DMS53 treated with DMSO at 0.1 percent for 48 hours (cell line): ENCODE measurements at regions not wholly inside any gene's neighbourhood (a gene's known extent, or its start where the extent isn't known, plus 50 kb on each side); places are given as distances from the start of the nearest gene placed in this dataset.
A peak's percentile ranks its signal among the peaks of the same experiment; 100 is the strongest.

ENCODE experiments used
- DNase-seq: peaks from one replicate; lab custom pipeline; 2025; ENCODE audit not compliant: unreplicated experiment; lab: John Stamatoyannopoulos, UW

- DNase-seq: no peak
Measured at GRCh38 chr4:137468836-137469235, 63.5 kb downstream of the PCDH18 start.

DNA sequence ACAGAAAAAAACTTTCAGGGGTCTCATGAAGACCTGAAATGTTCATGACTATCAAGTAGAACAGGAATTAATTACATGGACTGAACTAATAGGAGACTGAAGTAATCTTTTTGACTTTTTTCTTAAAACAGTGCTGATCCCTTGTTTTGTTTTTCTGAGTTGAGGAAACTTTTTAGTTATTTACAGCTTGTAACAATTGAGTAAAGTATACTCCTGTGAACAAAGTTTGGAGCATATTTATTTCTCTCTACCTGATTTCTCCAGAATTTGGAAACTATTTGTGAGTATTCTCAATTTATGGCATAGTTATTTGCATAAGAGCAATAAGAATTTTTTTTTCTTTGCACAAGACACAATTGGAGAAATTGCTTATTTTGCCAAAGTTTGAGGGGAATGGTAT is 64.8 kb downstream of the PCDH18 start:
- DNase-seq: no peak

- no peak for DNase-seq
Measured at GRCh38 chr4:137463377-137464003, 68.8 kb downstream of the PCDH18 start.

- DNase-seq: no peak
Measured at GRCh38 chr4:137455647-137456321, 76.5 kb downstream of the PCDH18 start.

- DNase-seq: no peak
Measured at GRCh38 chr4:137454767-137455166, 77.5 kb downstream of the PCDH18 start.

DNA sequence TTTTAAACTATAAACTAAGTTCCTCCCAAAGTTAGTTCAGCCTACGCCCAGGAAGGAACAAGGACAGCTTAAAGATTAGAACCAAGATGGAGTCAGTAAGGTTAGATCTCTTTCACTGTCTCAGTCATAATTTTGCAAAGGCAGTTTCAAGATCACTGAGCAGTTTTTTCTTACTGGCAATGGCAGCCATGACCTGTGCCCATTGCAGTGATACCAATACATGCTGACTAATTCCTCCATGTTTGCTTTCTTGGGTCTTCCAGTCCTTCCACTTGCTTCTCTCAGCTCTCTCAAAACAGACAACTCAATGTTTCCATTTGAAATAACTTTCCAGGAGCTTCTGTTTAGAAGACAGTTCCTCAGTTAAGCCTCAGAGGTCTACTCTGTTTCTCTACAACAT is 79.5 kb downstream of the PCDH18 start:
- DNase-seq: no peak

- no peak for DNase-seq
Measured at GRCh38 chr4:137451172-137451825, 81.0 kb downstream of the PCDH18 start.

DNA sequence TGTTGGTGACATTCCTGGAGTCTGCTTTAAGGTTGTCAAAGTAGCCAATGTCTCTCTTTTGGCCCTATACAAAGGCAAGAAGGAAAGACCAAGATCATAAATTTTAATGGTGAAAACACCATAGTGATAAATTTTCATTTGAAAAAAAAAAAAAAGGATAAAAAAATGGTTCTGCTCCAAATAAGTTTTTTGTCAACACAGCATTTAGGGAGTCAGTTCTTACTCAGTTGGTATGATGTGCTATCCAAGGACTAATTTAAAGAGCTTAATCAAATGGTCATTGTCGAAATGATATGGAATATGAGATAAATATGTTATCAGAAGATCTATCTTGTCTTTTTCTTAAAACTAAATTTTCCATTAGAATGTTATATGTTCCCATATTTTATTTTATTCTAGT is 83.9 kb downstream of the PCDH18 start:
- DNase-seq: no peak

- no peak for DNase-seq
Measured at GRCh38 chr4:137446071-137446470, 86.2 kb downstream of the PCDH18 start.

- DNase-seq: no peak
Measured at GRCh38 chr4:137443031-137443800, 89.1 kb downstream of the PCDH18 start.

- no peak for DNase-seq
Measured at GRCh38 chr4:137432446-137433311, 99.6 kb downstream of the PCDH18 start.

- no peak for DNase-seq
Measured at GRCh38 chr4:137430171-137430570, 102.1 kb downstream of the PCDH18 start.

DNA sequence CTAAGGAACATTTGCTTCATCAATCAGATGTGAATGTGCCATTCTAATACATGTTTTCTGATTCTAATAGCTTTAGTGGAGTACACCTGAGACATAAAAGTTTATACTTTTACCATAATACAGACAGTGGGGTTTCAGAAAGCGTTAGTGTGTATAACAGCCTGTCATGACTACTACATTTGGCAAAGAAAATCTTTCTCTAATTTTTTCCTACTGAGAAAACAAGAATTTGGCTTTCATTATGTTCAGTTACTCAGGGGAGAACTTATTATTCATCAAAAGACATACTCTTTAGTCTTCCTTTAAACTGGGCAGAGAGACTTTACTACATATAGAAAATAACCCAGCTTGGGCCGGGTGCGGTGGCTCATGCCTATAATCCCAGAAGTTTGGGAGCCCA is 104.9 kb downstream of the PCDH18 start:
- no peak for DNase-seq

GRCh38 chr4:137425281-137425680 is 107.0 kb downstream of the PCDH18 start:
- DNase-seq: peak; percentile 26

GRCh38 chr4:137422666-137423065 is 109.6 kb downstream of the PCDH18 start:
- no peak for DNase-seq

GRCh38 chr4:137421796-137422195 is 110.5 kb downstream of the PCDH18 start:
- no peak for DNase-seq

GRCh38 chr4:137420901-137421396 is 111.3 kb downstream of the PCDH18 start:
- no peak for DNase-seq

DNA sequence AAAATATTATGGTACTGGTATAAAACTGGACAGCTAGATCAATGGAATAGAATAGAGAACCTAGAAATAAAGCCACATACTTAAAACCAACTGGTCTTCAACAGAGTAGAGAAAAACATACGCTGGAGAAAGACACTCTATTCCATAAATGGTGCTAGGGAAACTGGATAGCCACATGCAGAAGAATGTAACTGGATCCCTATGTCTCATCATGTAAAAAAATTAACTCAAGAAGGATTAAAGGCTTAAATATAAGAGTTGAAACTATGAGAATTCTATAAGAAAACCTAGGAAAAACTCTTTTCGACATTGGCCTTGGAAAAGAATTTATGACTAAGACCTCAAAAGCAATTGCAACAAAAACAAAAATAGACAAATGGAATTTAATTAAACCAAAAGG is 114.6 kb downstream of the PCDH18 start:
- DNase-seq: no peak

GRCh38 chr4:137414802-137415201 is 117.5 kb downstream of the PCDH18 start:
- no peak for DNase-seq

DNA sequence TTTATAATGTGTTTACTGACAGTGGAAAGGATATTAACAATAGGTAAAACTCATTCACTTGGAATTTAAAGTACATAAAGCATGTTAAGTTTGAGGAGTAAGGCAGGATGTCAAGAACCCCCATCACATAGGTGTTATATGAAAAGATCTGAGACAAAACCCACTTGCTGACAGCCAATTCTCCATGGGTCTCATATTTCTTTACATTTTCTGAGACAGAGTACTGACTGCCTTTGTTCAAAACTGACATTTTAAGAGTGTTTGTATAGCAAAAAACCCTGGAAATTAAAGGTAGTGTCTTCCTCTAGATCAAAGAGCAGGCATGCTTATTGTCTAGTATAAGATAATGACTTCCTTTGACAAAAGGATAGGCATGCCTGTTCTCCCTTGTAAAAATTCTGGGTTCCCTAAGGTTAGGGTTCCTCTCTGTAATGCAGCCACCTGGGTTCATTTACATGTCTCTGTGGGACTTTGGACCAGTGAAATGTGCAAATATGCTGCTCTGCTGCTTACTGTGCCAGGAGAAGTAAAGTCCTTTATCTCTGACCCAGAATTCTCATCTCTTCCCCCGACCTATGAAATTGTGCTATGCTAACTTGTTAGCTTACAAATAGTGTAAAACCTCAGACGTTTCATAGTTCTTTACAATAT is 123.6 kb downstream of the PCDH18 start:
- DNase-seq: no peak
